Middle frontal gyrus (tissue), 1 donor: ENCODE measurements at regions not wholly inside any gene's neighbourhood (a gene's known extent, or its start where the extent isn't known, plus 50 kb on each side); places are given as distances from the start of the nearest gene placed in this dataset.
"Not testable (repeated sequence)": the region's sequence is repeated elsewhere in the genome, so short reads cannot be mapped to it uniquely, and the experiment has no call there.

ENCODE experiments used
- DNase-seq: peaks from one replicate; pipeline ENCODE4 v3.0.0-alpha.2; 2015; ENCODE audit warnings: low spot score; ENCODE audit errors: extremely low spot score

- no peak for DNase-seq
These were observed 214.2 kb downstream of the MREG start for GRCh38 chr2:215799194-215799593.

DNA sequence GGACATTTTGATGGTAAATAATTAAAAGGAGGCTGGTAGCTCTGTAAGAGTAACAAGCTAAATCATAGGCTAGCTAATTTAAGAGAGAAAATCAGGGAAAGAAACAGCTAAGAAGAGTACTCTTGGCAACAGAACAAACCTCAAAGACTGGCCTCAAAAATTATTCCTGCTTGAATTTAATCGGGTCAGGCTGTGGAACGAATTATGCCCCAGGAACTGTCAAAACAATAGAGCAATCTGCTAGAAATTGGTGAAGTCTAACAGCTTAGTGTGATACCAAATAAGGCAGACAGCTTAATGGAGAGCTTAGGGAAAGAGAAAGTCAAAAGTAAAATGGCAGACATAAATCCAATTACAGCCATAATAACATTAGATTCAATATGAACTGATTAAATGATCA, 215.7 kb downstream of the MREG start:
- no peak for DNase-seq

- no peak for DNase-seq
These were observed 217.1 kb downstream of the MREG start for GRCh38 chr2:215796140-215796855.

DNA sequence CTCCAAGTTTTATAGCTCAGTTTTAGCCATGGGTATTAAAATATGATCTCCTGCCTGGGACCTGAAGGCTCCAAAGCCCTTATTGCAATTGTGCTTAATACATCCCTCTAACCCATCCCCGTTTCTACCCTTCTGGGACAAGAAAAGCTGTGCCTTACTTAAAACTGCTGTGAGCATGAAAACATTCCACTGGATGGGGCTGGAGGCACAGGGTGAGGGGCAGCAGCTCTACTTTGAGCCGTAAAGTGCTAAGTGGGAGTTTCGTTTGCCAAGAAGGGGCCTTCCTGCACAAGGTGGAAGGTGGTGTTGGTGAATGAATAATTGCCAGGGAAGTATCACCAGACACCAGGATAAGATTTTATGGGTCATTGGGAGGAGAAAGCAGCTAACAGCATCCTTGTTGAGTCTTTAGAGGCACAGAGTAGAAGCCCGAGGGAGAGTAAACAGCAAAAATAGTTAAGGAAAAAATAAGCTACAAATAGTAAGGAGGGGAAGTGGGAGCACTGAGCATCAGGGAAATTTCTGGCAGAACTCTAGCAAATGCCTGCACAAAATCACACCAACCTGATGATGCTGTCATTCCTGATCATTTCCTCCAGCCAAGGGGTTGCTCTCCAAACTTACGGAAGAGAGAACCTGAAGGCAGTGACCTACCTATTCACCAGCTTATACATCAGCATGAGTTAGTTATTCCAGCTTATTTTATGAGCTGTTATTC, 218.4 kb downstream of the MREG start:
- no peak for DNase-seq

DNA sequence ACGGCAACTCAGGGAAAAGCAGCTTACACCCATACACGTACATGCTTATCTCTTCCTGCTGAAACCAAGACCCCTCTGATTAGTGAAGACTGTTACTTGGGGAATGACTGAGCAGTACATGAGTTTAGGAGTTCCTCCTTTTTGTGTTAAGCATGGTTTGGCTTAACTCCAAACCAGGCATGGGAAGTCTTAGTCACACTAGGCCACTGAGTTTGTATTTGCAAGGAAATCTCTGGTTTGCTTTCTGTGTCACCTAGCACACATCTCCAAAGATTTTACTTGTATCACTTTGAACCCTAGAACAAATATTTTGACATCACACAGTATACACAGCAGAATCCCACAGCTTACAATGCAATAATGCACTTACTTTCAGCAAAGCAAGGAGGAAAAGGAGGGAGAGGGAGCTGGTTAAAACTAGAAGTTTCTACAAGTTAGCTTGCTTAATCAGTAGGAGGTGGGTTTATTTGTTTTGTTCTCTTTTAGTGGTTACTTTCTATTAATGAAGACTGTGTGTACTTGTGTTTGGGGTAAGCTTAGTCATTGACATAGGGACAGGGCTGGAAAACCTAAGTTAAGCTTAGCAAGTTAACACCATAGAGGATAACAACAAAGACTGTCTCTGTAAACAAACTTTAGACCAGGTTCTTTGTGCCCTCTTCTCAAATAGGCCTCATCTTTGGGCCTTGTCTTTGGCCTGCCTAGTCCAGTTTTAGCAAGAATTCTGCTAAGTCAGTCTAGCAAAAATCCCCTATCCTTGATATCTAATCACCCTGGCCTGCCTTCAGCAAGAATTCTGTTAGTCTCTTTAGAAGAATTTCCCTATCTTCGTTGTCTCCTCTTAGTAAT, 219.4 kb downstream of the MREG start:
- no peak for DNase-seq

- no peak for DNase-seq
These were observed 221.8 kb downstream of the MREG start for GRCh38 chr2:215791481-215791937.

- no peak for DNase-seq
These were observed 222.6 kb downstream of the MREG start for GRCh38 chr2:215790523-215791421.

- no peak for DNase-seq
These were observed 225.7 kb downstream of the MREG start for GRCh38 chr2:215787565-215788178.

DNA sequence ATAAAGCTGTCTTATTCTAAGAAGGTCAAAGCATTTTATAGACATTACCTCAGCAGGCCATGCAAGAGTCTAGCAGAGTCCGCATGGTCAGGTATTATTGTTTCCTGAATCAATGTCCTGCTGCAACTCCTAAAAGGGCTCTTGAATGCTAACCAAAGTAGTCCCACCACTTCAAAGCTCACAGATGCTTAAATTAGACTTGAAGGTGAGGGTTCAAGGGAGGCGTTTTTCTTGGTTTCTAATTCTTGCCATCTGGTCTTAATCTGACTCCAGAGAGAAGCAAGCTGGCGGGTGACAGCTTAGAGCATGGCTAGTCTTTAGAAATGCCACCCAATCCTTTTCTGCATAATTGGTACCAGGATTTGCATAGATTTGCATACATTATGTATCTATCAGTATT, 226.3 kb downstream of the MREG start:
- no peak for DNase-seq

DNA sequence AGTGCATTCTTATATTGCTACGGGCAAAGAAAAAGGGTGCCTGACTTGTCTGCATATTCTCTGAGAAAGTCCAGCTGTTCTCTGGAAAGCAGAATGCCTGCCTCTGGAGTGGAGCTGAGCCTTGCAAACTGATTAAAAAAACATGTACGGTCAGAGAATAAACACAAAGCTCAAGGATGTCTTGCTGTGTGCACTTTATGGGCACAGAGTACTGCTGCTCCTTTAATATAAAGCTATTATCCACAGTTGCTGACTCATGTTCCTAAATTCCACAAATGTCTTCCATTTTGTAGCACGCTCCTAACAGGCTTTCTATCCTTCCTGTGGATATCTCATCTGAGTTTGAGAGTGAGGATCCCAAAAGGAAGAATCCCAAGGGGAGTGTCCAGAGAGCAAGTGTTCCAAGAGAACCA, 229.0 kb downstream of the MREG start:
- no peak for DNase-seq

DNA sequence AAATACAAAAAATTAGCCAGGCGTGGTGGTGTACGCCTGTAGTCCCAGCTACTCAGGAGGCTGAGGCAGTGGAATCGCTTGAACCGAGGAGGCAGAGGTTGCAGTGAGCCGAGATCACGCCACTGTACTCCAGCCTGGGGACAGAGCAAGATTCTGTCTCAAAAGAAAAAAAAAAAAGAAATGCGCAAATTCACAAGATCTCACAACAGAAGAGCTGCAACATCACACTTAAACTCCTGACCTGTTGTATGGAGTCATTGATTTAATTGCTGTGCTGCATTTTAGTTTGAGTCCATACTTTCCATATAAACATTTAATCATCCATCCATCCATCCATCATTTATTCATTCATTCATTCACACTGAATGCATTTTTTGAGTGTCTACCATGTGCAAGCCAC, 229.7 kb downstream of the MREG start:
- not testable (repeated sequence) for DNase-seq

- DNase-seq: no peak
These were observed 230.4 kb downstream of the MREG start for GRCh38 chr2:215782965-215783364.

- no peak for DNase-seq
These were observed 231.1 kb downstream of the MREG start for GRCh38 chr2:215782295-215782694.

DNA sequence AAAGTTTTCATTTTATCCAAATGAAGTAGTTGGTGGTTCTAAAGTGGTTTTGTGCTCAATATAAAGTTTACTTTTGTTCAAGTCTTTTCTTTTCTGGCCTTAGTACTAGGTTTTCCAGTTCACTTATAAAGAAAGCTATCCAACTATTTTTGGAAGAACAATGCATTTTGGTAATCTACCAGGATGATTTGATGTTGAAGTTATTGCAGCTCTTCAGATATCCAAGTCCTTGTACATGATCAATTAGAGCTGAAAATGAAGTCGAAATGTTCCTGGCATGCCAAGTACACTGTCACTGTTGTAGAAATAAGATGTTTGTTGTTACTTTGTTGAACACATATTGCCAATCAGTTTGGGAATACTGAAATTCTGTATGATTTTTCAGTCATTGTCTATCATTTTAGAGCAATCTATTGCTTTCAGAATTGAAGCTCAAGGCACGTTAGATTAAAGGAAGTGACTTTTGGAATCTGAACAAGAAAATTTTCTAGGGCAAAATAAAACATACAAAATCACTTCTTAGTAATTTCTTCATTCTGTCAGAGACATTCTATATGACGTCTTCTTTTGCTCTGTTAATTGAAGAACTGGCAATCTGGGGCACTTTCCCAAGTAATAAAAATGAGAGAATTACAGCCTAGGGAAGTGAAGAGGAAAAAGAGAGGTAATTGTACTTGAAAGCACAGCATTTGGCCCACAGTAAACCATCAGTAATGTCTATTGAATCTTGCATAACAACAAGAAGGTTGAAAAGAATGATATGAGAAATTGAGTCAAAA, 232.3 kb downstream of the MREG start:
- DNase-seq: no peak

GRCh38 chr2:215780313-215780712, 233.0 kb downstream of the MREG start:
- no peak for DNase-seq

- DNase-seq: no peak
These were observed 233.4 kb downstream of the MREG start for GRCh38 chr2:215779912-215780311.

- DNase-seq: no peak
These were observed 235.8 kb downstream of the MREG start for GRCh38 chr2:215777465-215778044.

DNA sequence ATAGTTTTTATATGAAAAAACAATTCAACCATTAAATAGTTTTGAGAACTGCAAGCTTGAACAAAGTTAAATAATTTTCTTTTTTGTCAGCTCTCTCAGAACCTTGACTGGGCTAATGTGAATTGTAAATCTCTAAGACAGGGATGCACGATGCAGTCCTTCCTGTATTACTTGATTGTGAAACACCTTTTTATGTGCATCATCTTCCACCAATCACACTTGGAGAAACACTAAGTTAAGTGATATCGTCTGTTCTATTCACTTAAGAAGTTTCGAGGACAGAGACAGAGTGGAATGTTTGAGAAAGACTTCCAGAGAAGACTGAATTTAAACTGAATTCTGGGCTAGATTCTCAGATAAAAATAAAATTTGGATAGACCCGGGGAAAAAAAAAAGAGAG, 238.2 kb downstream of the MREG start:
- no peak for DNase-seq

DNA sequence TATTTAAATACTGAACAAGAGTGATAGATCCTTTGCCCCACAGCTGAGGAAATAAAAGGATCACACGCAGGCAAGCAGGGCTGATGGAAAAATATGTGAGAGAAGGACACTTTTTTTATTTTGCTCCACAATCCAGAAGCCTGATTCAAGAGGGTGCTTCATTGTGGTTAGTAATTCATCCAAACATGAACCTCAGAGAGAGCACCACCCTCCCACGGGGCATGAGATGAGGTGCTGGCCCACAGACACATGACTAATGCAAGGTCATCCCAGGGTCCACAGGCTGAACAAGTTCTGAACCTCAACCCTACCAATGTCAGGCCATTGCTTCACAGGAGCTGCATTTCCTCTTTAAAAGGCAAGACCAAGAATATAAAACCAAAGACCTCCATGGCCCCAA, 239.6 kb downstream of the MREG start:
- DNase-seq: no peak
